ENCODE measurements at regions not wholly inside any gene's neighbourhood (a gene's known extent, or its start where the extent isn't known, plus 50 kb on each side); places are given as distances from the start of the nearest gene placed in this dataset.

- H3K4me1 ChIP-seq = no peaks in the 10 kb centered on the region
- WGBS, 2 donors (ENCODE audit: low coverage in 1 of 2) = 68 to 92% methylated on average over 1 to 2 of the region's 2 CpGs
- no peak overlapping the region for H3K27ac ChIP-seq
- no peaks in the 10 kb centered on the region for H3K9me3 ChIP-seq
- no peak for TF ChIP-seq POLR2AphosphoS5 (IDR thresholded peaks at IDR 0.05)
- in situ Hi-C loops (cut with MboI; ENCODE audit: low pct_ligation_motif_present in 1 of 4, low pct_unique_long_range_greater_than_20kb in 1 of 4, low sequenced_read_pairs in 3 of 4) (no loop called here), intact Hi-C loops (cut with DNase I; ENCODE audit: low total_unique reads) (no loop called here)
- no peaks in the 10 kb centered on the region for H3K36me3 ChIP-seq
- no peaks in the 10 kb centered on the region for H3K27me3 ChIP-seq
- no peak for DNase-seq
- H3K4me3 ChIP-seq = no peak overlapping the region
These were observed 1337.9 kb upstream of the EPHA6 start for GRCh38 chr3:95476534-95476933.

GRCh38 chr3:95506174-95506573 lies 1308.2 kb upstream of the EPHA6 start:
- TF ChIP-seq POLR2AphosphoS5 (IDR thresholded peaks at IDR 0.05) (no peak), EP300 (IDR thresholded peaks at IDR 0.05; ENCODE audit: low read depth) (no peak), POLR2A (IDR thresholded peaks at IDR 0.05) (no peak)
- TF ChIP-seq, protein P1, sequence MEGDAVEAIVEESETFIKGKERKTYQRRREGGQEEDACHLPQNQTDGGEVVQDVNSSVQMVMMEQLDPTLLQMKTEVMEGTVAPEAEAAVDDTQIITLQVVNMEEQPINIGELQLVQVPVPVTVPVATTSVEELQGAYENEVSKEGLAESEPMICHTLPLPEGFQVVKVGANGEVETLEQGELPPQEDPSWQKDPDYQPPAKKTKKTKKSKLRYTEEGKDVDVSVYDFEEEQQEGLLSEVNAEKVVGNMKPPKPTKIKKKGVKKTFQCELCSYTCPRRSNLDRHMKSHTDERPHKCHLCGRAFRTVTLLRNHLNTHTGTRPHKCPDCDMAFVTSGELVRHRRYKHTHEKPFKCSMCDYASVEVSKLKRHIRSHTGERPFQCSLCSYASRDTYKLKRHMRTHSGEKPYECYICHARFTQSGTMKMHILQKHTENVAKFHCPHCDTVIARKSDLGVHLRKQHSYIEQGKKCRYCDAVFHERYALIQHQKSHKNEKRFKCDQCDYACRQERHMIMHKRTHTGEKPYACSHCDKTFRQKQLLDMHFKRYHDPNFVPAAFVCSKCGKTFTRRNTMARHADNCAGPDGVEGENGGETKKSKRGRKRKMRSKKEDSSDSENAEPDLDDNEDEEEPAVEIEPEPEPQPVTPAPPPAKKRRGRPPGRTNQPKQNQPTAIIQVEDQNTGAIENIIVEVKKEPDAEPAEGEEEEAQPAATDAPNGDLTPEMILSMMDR (IDR thresholded peaks at IDR 0.05) = no peak

DNA sequence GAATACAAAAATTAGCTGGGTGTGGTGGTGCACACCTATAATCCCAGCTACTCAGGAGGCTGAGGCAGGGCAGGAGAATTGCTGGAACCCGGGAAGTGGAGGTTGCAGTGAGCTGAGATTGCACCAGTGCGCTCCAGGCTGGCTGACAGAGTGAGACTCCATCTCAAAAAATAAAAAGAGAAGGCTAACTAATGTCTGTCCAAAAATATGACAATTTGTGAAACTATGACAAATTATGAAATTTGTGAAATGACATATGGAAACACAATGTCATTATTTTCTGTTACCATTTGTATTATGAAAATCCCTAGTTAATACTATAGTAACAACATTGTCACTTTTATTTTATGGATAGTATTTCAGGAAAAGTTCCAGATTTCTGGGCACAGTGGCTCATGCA lies 1306.3 kb upstream of the EPHA6 start:
- H3K4me1 ChIP-seq = no peaks in the 10 kb centered on the region
- no peaks in the 10 kb centered on the region for H3K36me3 ChIP-seq
- no peak for DNase-seq
- in situ Hi-C loops (cut with MboI; ENCODE audit: low pct_ligation_motif_present in 1 of 4, low pct_unique_long_range_greater_than_20kb in 1 of 4, low sequenced_read_pairs in 3 of 4) (no loop called here), intact Hi-C loops (cut with DNase I; ENCODE audit: low total_unique reads) (no loop called here)
- no peaks in the 10 kb centered on the region for H3K27me3 ChIP-seq
- H3K9me3 ChIP-seq = no peaks in the 10 kb centered on the region
- no peak for TF ChIP-seq POLR2AphosphoS5 (IDR thresholded peaks at IDR 0.05)
- TF ChIP-seq EP300 (IDR thresholded peaks at IDR 0.05; ENCODE audit: low read depth) = no peak
- 91% methylated on average over 2 of the region's 2 CpGs; no CpG with 5 or more reads in 1 of the 2 donors for WGBS, 2 donors (ENCODE audit: low coverage in 1 of 2)
- no peak overlapping the region for H3K27ac ChIP-seq
- no peak overlapping the region for H3K4me3 ChIP-seq

More at GRCh38 chr3:95506174-95506573, 1308.2 kb upstream of the EPHA6 start:
- 20 to 56% methylated on average over 1 of the region's 1 CpG for WGBS, 2 donors (ENCODE audit: low coverage in 1 of 2)
- no peak for DNase-seq
- H3K36me3 ChIP-seq = no peaks in the 10 kb centered on the region
- H3K4me3 ChIP-seq = no peak overlapping the region
- H3K27ac ChIP-seq = no peak overlapping the region
- no peaks in the 10 kb centered on the region for H3K9me3 ChIP-seq
- intact Hi-C loops (cut with DNase I; ENCODE audit: low total_unique reads) (no loop called here), in situ Hi-C loops (cut with MboI; ENCODE audit: low pct_ligation_motif_present in 1 of 4, low pct_unique_long_range_greater_than_20kb in 1 of 4, low sequenced_read_pairs in 3 of 4) (no loop called here)
- H3K4me1 ChIP-seq = no peaks in the 10 kb centered on the region
- no peaks in the 10 kb centered on the region for H3K27me3 ChIP-seq

GRCh38 chr3:95511828-95512227 lies 1302.6 kb upstream of the EPHA6 start:
- intact Hi-C loops (cut with DNase I; ENCODE audit: low total_unique reads) (no loop called here), in situ Hi-C loops (cut with MboI; ENCODE audit: low pct_ligation_motif_present in 1 of 4, low pct_unique_long_range_greater_than_20kb in 1 of 4, low sequenced_read_pairs in 3 of 4) (no loop called here)
- Histone ChIP-seq H3K9me3 (no peaks in the 10 kb centered on the region), H3K27me3 (no peaks in the 10 kb centered on the region), H3K36me3 (no peaks in the 10 kb centered on the region), H3K27ac (no peak overlapping the region), H3K4me3 (no peak overlapping the region), H3K4me1 (no peaks in the 10 kb centered on the region)
- 75% methylated on average over 1 of the region's 1 CpG; no CpG with 5 or more reads in 1 of the 2 donors for WGBS, 2 donors (ENCODE audit: low coverage in 1 of 2)
- TF ChIP-seq POLR2A (IDR thresholded peaks at IDR 0.05) = no peak
- no peak for TF ChIP-seq POLR2AphosphoS5 (IDR thresholded peaks at IDR 0.05)
- TF ChIP-seq EP300 (IDR thresholded peaks at IDR 0.05; ENCODE audit: low read depth) = no peak
- TF ChIP-seq, protein P1 (IDR thresholded peaks at IDR 0.05) = no peak
- no peak for DNase-seq

- Histone ChIP-seq H3K36me3 (no peaks in the 10 kb centered on the region), H3K4me3 (no peak overlapping the region), H3K9me3 (no peaks in the 10 kb centered on the region), H3K4me1 (no peaks in the 10 kb centered on the region), H3K27me3 (no peaks in the 10 kb centered on the region), H3K27ac (no peak overlapping the region)
- WGBS, 2 donors (ENCODE audit: low coverage in 1 of 2) = 76 to 83% methylated on average over 2 of the region's 2 CpGs
- no peak for DNase-seq
- TF ChIP-seq, protein P1 (IDR thresholded peaks at IDR 0.05) = no peak
- no peak for TF ChIP-seq POLR2AphosphoS5 (IDR thresholded peaks at IDR 0.05)
- intact Hi-C loops (cut with DNase I; ENCODE audit: low total_unique reads) (no loop called here), in situ Hi-C loops (cut with MboI; ENCODE audit: low pct_ligation_motif_present in 1 of 4, low pct_unique_long_range_greater_than_20kb in 1 of 4, low sequenced_read_pairs in 3 of 4) (no loop called here)
These were observed 1300.1 kb upstream of the EPHA6 start for GRCh38 chr3:95514260-95514659.

All from transverse colon (tissue), 4 donors.